ENCODE measurements at regions not wholly inside any gene's neighbourhood (a gene's known extent, or its start where the extent isn't known, plus 50 kb on each side); places are given as distances from the start of the nearest gene placed in this dataset.
A peak's percentile ranks its signal among the peaks of the same experiment; 100 is the strongest.

GRCh38 chr13:65302691-65303090 is 1927.4 kb downstream of the PCDH9 start:
- H3K4me2 ChIP-seq (ENCODE audit: low read length), result no peak overlapping the region
- no peaks in the 10 kb centered on the region for H3K9me3 ChIP-seq (ENCODE audit: insufficient read depth, low read length)
- no peak overlapping the region for H3K4me3 ChIP-seq (ENCODE audit: low read length)
- H3K9ac ChIP-seq (ENCODE audit: low read length), result no peak overlapping the region
- 0 out of 2 replicates have a peak overlapping the region, but pooled peaks have one; percentile 14 for H2AFZ ChIP-seq (ENCODE audit: low read depth, low read length)
- no peaks in the 10 kb centered on the region for H4K20me1 ChIP-seq (ENCODE audit: insufficient read depth, low read length)
- H3K79me2 ChIP-seq (ENCODE audit: low read length), result no peaks in the 10 kb centered on the region
- TF ChIP-seq CTCF (IDR thresholded peaks at IDR 0.05; ENCODE audit: low read depth, low read length), result no peak
- no peak for TF ChIP-seq EZH2phosphoT487 (IDR thresholded peaks at IDR 0.05; ENCODE audit: low read depth)
- H3K4me1 ChIP-seq (ENCODE audit: low read length), result no peaks in the 10 kb centered on the region
- no peaks in the 10 kb centered on the region for H3K27me3 ChIP-seq (ENCODE audit: low read depth, low read length)
- H3K36me3 ChIP-seq (replicated peaks; ENCODE audit: low read depth, low read length), result no peaks in the 10 kb centered on the region
- H3K27ac ChIP-seq (ENCODE audit: low read length), result no peak overlapping the region

- Histone ChIP-seq H3K36me3 (replicated peaks; ENCODE audit: low read depth, low read length) (no peaks in the 10 kb centered on the region), H4K20me1 (ENCODE audit: insufficient read depth, low read length) (no peaks in the 10 kb centered on the region), H3K27me3 (ENCODE audit: low read depth, low read length) (no peaks in the 10 kb centered on the region), H3K4me1 (ENCODE audit: low read length) (no peaks in the 10 kb centered on the region), H3K9me3 (ENCODE audit: insufficient read depth, low read length) (no peaks in the 10 kb centered on the region), H3K4me3 (ENCODE audit: low read length) (no peak overlapping the region), H3K27ac (ENCODE audit: low read length) (no peak overlapping the region), H3K79me2 (ENCODE audit: low read length) (no peaks in the 10 kb centered on the region), H3K4me2 (ENCODE audit: low read length) (no peak overlapping the region), H2AFZ (ENCODE audit: low read depth, low read length) (no peak overlapping the region), H3K9ac (ENCODE audit: low read length) (no peak overlapping the region)
- no peak for TF ChIP-seq CTCF (IDR thresholded peaks at IDR 0.05; ENCODE audit: low read depth, low read length)
- TF ChIP-seq EZH2phosphoT487 (IDR thresholded peaks at IDR 0.05; ENCODE audit: low read depth), result no peak
Observed at GRCh38 chr13:65301506-65301905, 1928.6 kb downstream of the PCDH9 start.

GRCh38 chr13:65300220-65300619 is 1929.9 kb downstream of the PCDH9 start:
- Histone ChIP-seq H3K27ac (ENCODE audit: low read length) (no peak overlapping the region), H3K36me3 (replicated peaks; ENCODE audit: low read depth, low read length) (no peaks in the 10 kb centered on the region), H3K4me2 (ENCODE audit: low read length) (no peak overlapping the region), H3K4me1 (ENCODE audit: low read length) (no peaks in the 10 kb centered on the region), H2AFZ (ENCODE audit: low read depth, low read length) (no peak overlapping the region), H3K9ac (ENCODE audit: low read length) (no peak overlapping the region), H3K9me3 (ENCODE audit: insufficient read depth, low read length) (no peaks in the 10 kb centered on the region), H3K4me3 (ENCODE audit: low read length) (no peak overlapping the region), H4K20me1 (ENCODE audit: insufficient read depth, low read length) (no peaks in the 10 kb centered on the region), H3K27me3 (ENCODE audit: low read depth, low read length) (no peaks in the 10 kb centered on the region), H3K79me2 (ENCODE audit: low read length) (no peaks in the 10 kb centered on the region)
- TF ChIP-seq EZH2phosphoT487 (IDR thresholded peaks at IDR 0.05; ENCODE audit: low read depth) (no peak), CTCF (IDR thresholded peaks at IDR 0.05; ENCODE audit: low read depth, low read length) (no peak)

GRCh38 chr13:65293530-65294198 is 1936.5 kb downstream of the PCDH9 start:
- Histone ChIP-seq H3K36me3 (replicated peaks; ENCODE audit: low read depth, low read length) (no peaks in the 10 kb centered on the region), H3K27ac (ENCODE audit: low read length) (no peak overlapping the region), H3K4me2 (ENCODE audit: low read length) (no peak overlapping the region), H4K20me1 (ENCODE audit: insufficient read depth, low read length) (no peaks in the 10 kb centered on the region), H3K9me3 (ENCODE audit: insufficient read depth, low read length) (no peaks in the 10 kb centered on the region), H2AFZ (ENCODE audit: low read depth, low read length) (no peak overlapping the region), H3K79me2 (ENCODE audit: low read length) (no peaks in the 10 kb centered on the region), H3K27me3 (ENCODE audit: low read depth, low read length) (no peaks in the 10 kb centered on the region), H3K4me3 (ENCODE audit: low read length) (no peak overlapping the region), H3K4me1 (ENCODE audit: low read length) (no peaks in the 10 kb centered on the region), H3K9ac (ENCODE audit: low read length) (no peak overlapping the region)
- TF ChIP-seq EZH2phosphoT487 (IDR thresholded peaks at IDR 0.05; ENCODE audit: low read depth), result no peak
- no peak for TF ChIP-seq CTCF (IDR thresholded peaks at IDR 0.05; ENCODE audit: low read depth, low read length)
